ENCODE measurements at regions not wholly inside any gene's neighbourhood (a gene's known extent, or its start where the extent isn't known, plus 50 kb on each side); places are given as distances from the start of the nearest gene placed in this dataset.

DNA sequence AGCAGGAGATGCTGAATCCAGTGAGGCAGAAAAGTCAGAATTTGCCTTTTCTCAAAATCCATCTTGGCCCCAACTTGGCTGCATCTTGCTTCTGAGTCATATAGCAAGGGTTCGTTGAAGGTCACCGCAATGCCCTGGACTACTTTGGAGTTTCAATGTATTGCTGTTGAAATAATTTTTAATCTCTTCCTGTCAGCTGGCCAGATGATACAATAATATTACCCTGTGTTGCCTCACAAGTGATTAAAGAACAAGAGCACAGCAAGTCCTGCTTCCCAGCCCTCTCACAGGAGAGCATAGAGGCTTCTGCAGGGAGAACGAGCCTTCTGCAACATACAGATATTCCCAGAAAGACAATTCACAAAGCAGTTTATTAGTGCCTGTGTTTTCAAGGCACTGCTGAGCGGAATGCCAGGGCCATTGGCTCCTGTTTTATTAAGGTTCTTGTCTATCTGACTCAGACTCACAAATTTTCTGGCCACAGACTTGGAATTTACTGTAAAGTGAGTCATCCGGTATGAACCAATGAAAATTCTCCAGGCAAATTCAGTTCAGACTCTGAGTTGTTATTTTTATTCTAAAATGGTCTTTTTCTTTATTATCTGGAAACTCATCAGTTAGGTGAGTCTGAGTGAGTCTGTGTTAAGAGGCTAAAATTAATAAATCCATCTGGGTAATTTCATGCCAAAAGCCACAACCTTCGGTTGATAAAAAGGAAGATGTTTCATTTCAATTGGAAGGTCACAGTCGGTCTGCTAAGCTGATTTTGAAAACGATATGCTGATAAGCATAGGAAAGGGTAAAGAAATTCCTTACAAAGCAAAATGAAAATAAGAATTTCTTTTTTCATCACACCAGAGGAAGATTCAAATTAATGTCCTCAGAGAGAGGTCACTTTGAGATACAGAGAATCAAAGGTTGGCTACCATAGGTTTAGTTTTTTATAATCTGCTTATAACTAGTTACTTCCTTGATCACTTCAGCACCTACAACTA lies 289.4 kb upstream of the STXBP5 start:
- no peak for TF ChIP-seq NR2F2 (IDR thresholded peaks at IDR 0.05)
- TF ChIP-seq, protein P1, sequence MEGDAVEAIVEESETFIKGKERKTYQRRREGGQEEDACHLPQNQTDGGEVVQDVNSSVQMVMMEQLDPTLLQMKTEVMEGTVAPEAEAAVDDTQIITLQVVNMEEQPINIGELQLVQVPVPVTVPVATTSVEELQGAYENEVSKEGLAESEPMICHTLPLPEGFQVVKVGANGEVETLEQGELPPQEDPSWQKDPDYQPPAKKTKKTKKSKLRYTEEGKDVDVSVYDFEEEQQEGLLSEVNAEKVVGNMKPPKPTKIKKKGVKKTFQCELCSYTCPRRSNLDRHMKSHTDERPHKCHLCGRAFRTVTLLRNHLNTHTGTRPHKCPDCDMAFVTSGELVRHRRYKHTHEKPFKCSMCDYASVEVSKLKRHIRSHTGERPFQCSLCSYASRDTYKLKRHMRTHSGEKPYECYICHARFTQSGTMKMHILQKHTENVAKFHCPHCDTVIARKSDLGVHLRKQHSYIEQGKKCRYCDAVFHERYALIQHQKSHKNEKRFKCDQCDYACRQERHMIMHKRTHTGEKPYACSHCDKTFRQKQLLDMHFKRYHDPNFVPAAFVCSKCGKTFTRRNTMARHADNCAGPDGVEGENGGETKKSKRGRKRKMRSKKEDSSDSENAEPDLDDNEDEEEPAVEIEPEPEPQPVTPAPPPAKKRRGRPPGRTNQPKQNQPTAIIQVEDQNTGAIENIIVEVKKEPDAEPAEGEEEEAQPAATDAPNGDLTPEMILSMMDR (IDR thresholded peaks at IDR 0.05; ENCODE audit: low read depth, low read length, missing input control) = no peak
- TF ChIP-seq, protein P2, sequence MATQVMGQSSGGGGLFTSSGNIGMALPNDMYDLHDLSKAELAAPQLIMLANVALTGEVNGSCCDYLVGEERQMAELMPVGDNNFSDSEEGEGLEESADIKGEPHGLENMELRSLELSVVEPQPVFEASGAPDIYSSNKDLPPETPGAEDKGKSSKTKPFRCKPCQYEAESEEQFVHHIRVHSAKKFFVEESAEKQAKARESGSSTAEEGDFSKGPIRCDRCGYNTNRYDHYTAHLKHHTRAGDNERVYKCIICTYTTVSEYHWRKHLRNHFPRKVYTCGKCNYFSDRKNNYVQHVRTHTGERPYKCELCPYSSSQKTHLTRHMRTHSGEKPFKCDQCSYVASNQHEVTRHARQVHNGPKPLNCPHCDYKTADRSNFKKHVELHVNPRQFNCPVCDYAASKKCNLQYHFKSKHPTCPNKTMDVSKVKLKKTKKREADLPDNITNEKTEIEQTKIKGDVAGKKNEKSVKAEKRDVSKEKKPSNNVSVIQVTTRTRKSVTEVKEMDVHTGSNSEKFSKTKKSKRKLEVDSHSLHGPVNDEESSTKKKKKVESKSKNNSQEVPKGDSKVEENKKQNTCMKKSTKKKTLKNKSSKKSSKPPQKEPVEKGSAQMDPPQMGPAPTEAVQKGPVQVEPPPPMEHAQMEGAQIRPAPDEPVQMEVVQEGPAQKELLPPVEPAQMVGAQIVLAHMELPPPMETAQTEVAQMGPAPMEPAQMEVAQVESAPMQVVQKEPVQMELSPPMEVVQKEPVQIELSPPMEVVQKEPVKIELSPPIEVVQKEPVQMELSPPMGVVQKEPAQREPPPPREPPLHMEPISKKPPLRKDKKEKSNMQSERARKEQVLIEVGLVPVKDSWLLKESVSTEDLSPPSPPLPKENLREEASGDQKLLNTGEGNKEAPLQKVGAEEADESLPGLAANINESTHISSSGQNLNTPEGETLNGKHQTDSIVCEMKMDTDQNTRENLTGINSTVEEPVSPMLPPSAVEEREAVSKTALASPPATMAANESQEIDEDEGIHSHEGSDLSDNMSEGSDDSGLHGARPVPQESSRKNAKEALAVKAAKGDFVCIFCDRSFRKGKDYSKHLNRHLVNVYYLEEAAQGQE (IDR thresholded peaks at IDR 0.05) = no peak
- no peak for TF ChIP-seq GABPA (IDR thresholded peaks at IDR 0.05 in 1 of 2, conservative IDR thresholded peaks at IDR 0.05 in 1 of 2)
- no peak for TF ChIP-seq RAD21 (IDR thresholded peaks at IDR 0.05)
- TF ChIP-seq JUND (IDR thresholded peaks at IDR 0.05) = peak in 1 of 2 donors; percentile 28
- TF ChIP-seq FOXA1 (IDR thresholded peaks at IDR 0.05) = no peak
- TF ChIP-seq HNF4G (IDR thresholded peaks at IDR 0.05) = no peak
- TF ChIP-seq, protein P3, sequence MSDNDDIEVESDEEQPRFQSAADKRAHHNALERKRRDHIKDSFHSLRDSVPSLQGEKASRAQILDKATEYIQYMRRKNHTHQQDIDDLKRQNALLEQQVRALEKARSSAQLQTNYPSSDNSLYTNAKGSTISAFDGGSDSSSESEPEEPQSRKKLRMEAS (IDR thresholded peaks at IDR 0.05) = no peak
- TF ChIP-seq SP1 (IDR thresholded peaks at IDR 0.05) = no peak
- no peak for TF ChIP-seq YY1 (IDR thresholded peaks at IDR 0.05)
- TF ChIP-seq, protein P4, sequence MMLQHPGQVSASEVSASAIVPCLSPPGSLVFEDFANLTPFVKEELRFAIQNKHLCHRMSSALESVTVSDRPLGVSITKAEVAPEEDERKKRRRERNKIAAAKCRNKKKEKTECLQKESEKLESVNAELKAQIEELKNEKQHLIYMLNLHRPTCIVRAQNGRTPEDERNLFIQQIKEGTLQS (IDR thresholded peaks at IDR 0.05) = no peak
